IPS-NIHi7 (cell line): ENCODE measurements at regions not wholly inside any gene's neighbourhood (a gene's known extent, or its start where the extent isn't known, plus 50 kb on each side); places are given as distances from the start of the nearest gene placed in this dataset.

Experiments used
- DNase-seq: peaks from one replicate; pipeline ENCODE4 v3.0.0; 2012; ENCODE audit warnings: mixed read lengths; ENCODE audit errors: extremely low spot score

DNA sequence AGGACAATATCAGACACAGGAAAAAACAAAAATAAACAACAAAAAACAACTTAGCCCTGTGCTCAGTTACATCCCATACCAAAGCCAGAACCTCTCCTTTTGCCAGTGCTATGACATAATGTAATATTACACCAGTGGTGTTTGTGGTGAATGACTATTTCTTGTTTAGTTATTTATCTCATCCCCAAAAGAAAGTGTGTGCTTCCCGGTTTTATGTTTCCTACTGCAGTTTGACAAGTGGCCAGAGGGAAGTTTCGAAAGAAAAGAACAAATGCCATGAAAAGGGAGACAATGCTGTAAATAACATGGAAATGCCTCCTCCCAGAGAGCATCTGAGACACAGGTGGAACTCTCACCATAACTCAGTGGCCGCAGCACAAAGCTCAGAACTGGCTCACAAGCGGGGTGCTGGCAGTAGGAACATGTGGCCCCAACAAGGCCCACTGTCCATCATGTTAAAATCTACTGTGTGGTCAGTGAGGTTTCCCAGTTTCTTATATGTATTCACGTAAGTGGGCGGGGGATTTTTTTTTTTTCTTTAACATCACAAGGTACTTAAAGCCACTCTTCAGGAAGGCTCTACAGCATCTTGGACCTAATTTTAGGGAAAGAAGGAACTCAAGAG, 158.2 kb downstream of the BARHL2 start:
- no peak for DNase-seq

DNA sequence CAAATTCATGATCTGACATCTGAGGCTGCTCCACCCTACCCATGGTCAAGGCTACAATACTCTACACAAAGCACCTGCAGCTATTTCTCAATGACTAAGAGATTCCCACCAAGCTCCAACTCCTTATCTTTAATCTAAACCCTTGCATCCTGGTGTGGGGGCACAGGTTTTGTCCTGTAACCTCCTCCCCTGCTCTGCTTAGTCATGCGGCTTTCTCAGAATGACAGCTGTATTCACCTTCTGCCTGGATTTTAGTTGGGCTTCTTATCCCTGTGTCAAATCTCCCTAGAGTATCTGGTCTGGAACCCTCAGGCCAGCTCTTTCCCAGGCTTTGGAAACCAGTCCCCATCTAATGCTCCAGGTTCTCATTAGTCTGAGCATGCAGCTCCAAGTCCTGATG, 159.0 kb downstream of the BARHL2 start:
- DNase-seq, result peak; percentile 29

DNA sequence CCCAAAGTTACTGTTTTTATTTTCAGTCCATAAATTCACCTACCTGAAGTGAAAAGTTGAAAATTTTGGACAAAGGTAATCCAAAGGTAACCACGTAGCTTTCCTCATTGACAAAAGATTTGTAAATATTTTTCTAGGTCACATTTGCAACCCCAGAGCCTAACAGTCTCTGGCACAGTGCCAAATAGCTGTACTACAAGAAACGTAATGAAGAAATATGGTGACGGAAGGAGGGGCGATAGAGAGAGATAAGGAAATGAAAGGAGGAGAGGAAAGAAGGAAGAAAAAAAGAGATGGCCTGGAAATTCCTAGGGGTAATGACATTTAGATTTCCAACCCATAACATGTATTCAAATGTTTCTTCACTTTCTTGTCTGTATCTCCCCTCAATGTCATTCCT, 159.4 kb downstream of the BARHL2 start:
- no peak for DNase-seq

DNA sequence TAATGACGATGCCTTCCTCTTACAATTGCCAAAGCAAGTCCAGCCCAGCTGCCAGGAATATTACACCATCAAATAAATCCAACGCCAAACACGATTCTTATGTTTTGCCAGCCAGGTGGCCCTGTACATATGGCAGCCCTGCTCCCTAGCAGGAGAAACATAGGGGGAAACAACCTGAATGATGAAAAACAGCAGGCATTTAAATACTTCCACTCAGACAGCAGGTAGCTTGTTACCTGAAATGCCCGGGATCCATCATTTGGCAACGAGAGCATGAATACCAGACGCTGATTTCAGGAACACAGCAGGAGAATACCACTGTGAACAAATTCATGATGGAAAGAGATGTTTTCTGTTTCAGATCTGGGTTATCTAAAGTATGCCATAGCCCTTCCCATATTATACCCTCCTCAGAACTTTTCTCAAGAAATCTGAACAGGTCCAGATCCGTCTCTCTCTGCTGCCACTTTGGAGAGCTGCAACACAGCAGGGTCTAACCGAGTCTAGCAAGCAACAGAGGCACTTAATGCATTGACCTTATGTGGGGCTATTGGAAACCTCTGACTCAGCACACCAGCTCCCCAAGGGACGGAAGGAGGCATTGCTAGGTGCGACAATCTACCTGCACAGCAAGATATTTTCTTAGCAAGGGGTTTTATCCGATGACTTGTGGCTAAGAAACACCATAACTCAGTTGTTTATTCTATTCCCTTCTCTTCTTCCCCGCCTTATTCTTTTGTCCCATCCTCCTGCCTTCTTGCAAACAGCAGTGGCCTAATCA, 166.3 kb downstream of the BARHL2 start:
- DNase-seq, result peak; percentile 71

DNA sequence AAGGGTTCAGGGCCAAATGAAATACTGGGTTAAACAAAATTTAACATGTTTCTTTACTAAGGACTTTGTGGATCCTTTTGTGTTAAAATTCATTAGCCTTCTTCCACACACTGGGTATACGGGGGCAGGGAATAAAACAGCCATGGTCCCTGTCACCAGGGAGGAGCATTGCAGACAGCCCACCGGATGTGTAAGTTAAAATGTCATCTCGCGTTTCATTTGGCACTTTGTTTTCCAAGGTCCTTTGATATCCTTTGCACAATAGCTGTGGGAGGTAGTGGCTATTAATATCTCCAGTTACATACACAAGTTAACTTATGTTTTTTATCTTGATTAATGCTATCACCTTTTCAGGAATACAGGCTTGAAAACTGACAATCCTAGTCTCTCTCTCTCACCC, 172.7 kb downstream of the BARHL2 start:
- DNase-seq, result no peak

DNA sequence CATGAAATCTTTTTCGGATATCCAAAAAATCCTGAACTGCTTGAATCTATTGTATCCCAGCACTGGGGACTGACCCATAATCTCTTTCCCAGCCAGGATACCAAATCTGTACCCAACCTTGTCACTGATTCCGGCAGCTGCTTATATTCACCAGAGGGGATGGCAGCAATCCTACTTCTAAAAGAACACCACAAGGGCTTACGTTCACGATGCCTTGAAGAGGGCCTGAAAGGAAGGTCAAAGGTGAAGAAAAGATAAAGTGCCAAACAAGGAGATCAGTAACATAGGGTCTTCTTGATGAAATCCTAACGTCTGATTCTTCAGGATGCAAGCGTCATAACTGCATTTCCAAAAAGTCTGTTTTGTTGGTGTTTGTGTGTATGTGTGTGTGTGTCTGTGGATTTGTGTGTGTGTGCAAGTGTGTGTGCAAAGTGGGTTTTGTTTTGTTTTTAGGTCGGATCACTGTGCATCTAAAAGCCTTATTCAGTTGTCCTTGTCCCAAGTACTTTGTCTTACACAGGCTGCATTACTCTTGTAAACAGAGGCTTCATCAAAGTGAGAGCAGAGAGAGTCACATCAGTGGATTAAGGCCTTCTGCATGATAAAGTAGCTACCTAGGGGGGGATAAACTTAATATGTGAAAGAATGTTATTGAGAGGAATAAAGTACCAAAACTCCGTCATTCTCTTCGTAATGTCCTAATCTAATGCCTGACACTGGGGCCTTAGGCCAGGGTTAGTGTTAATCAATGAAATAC, 179.3 kb downstream of the BARHL2 start:
- no peak for DNase-seq

DNA sequence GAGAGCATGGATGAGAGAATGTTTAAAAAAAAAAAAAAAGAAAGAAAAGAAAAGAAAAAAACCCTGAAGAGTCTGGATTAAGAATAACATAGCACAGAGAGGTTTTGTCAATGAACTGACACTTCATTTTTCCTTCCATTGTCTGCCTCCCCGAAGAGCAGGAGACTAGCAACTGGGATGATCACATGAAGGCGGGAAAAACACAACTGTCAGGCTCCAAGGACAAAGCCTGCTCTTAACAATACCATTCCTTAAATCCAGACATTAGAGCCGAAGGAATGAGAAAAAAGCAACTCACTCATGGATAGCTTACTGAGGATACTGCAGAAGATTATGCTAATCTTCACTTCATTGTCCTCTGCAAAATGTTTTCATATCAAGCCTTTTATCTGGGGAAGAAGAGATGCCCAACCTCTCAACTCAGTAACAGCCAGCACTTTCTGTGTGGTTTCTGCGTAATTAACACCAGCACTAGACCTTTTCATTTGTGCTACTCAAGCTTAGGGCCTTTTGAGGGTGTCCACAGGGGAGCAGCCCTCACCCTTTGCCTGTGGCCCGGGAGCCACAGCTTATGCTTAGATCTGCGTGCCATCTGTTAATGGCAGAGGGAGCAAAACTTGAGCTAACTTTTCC, 182.3 kb downstream of the BARHL2 start:
- no peak for DNase-seq

DNA sequence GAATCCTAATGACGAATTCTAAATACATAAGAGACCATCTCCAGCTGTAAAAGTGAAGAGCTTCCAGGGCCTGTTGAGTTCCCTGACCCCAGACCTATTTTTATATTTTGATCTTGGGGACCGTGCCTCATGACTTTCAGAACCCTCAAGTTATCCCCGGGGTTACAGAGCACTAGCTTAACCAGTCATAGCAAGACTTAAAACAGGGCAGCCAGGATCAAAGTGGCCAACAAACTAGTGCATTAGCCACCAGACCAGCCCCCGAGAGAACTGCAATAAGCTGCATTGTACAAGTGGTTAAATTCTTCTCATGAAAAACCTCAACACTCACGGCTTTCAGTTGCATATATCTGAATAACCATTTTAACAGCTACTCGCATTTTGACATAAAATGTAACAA, 183.0 kb downstream of the BARHL2 start:
- no peak for DNase-seq

DNA sequence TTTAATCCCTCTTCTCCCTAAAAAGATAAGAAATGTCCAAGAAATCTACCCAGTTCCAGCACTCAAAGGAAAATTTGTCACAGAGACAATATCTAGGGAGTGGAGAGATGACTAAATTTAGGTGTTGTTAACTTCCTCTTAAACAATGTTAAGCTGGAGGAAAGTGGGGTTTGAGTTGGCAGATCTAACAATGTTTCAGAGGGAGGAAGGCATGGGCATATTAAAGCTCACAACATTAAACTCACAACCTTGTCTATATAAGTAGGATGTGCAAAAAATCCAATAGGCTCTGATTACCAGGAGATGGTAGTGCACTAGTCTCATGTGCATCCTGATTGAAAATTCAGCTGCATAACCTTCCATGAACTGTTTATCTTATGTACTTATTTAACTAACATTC, 190.1 kb downstream of the BARHL2 start:
- no peak for DNase-seq

DNA sequence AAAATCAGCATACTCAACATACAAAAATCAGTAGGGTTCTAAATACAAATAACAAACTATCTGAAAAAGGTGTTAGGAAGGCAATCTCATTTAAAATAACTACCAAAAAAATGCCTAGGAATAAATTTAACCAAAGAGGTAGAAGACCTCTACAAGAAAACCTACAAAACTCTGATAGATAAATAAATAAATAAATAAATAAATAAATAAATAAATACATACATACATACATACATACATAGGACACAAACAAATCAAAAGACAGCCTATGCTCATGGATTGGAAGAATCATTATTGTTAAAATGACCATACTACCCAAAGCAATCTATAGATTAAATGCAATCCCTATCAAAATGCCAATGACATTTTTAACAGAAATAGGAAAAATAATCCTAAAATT, 194.7 kb downstream of the BARHL2 start:
- DNase-seq, result no peak

DNA sequence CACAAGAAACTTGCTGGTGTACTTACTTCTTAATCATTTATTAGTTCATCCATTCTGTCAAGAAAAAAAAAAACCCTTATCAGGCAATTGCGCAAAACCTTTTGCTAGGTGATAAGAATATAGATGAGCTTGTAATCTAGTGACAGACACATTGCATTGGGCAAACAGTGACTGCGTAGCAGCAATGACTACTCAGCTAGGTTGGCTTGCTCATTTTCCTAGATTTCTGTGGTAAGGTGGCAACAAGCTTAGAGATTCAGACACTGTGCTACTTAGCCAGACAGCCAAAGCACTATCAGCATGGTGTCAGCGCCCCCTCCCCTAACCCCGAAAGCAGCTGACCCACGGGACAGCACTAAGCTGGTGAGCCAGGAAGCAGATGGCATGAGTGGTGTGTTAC, 203.1 kb downstream of the BARHL2 start:
- no peak for DNase-seq

DNA sequence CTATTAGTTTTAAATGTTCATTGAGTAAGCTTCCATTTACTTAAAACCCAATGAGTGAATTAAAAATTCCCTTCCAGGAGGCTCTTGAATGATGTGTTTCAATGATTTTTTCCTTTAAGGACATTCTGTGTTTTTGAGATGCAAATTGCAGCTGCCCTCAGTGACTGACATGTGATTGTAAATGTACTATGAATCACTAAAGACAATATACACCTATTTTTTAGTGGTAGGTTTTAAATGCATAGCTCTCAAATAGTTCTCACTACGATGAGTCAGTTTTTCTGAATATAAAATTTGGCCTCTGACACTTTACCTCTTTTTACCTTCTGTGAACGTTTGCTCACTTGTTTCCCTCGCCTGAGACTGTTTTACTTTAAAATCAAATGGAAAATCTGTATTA, 204.7 kb downstream of the BARHL2 start:
- DNase-seq, result no peak

DNA sequence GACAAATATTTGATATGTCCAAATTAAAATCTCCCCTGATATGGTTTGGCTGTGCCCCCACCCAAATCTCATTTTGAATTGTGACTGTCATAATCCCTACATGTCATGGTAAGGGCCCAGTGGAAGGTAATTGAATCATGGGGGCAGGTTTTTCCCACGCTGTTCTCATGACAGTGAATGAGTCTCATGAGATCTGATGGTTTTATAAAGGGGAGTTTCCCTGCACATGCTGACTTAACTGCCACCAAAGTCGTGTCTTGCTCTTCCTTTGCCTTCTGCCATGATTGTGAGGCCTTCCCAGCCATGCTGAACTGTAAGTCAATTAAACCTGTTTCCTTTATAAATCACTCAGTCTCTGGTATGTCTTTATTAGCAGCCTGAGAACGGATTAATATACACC, 207.0 kb downstream of the BARHL2 start:
- DNase-seq, result no peak

DNA sequence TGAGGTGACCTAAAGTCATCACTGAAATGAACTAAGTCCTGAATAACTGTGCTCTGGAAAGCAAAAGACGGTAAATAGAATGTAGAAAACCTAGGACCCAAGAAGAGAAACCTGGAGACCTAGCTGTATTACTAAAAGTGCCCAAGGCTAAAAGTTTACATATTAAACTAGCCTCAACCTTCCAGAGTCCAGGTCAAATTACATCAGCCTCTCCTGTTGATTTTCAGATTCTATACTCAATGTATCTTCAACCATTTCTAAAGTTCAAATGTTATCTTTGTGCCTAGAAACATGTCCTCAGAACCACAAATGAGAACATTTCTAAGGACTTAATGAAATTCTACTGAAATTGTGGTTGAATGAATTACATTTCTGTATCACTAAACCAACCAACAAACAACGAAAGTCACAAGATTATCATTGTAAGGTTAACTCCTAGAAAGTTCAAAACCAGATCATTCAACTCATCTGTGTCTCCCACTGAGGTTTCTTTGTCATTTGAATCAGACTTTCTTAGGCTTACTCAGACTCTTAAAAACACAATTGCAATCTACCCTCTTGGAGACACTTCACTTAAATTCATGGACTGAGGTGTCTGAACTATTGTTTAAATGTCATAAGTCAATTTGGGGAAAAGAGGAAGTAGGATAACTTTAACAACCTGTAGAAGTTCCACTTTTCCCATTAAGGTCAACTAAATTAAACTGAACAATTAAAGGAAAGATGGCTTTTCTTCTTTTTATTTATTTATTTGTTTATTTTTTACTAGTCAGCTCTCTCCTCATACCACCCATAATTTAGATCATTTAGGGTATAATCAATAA, 207.7 kb downstream of the BARHL2 start:
- no peak for DNase-seq

DNA sequence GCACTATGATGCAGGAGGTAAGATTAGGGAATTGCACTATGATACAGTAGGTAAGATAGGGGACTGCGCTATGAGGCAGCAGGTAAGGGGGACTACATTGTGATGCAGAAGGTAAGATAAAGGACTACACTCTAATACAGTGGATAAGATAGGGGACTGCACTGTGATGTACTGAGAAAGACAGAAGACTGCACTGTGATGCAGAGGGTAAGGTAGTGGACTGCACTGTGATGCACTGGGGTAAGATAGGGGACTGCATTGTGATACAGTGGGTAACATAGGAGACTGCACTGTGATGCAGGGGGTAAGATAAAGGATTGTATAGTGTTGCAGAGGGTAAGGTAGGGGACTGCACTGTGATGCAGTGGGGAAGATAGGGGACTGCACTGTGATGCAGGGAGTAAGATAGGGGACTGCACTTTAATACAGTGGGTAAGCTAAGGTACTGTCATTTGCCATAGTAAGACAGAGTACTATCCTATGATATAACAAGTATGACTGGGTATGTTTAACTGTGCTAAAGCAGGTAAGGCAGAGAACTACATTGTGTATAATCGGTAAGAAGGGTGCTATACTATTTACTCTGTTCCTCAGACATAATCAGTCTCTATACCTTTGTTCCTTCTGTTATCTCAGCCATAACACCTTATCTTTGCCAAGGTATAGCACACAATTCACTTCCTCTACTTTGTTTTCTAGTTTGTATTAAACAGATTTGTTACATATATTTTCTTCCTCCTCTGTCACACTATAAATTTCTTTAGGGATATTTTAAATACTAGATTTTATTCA, 208.5 kb downstream of the BARHL2 start:
- no peak for DNase-seq

DNA sequence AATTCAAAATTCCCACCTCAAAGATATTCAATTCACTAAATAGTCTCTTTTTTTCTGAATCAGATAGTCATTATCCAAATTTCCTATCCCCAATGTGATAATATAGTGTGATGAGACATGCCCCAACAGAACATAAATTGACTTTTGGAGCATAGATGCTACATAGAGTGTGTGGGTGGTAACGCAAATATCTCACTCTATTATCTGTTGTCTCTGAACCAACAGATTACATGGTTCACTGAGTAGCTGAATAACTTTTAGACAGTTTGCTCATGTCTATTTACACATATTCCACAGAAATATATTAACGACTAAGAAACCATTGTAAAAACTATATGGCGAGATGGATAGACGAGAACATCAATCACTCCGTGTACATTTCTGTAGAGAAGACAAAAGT, 209.9 kb downstream of the BARHL2 start:
- no peak for DNase-seq

DNA sequence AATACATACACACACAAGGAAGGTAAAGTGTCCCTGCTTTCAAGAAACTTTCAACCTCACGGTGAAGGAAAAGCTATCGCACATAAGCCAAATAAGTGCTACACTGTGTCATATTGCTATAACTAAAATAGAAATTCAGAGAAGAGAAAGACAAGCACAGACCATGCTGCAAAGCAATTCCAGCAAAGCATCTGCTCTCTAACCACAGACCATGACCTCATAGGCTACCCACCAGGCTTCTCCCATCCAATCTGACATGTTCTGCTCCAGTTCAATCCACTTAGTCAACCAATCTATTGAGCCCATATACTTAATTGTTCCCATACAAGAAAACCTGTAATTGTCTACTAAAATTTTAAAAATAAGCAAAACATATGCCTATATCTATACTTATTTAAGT, 211.3 kb downstream of the BARHL2 start:
- no peak for DNase-seq

DNA sequence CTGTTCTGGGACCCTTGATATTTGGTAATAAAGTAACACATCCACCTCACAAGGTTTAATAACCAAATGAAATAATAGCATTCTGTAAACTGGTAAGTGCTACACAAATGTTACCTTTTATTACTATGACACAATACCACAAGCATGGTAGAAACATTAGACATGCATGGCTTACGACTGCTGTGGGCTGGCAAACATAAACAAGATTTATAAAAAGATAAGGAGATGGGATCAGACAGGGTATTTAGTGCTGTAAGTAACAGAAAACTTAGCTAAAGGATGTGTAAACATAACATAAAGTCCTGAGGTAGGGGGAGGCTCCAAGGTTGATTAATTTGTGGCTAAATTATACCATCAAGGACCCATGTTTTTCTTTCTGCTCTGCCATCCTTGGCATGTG, 212.6 kb downstream of the BARHL2 start:
- no peak for DNase-seq

DNA sequence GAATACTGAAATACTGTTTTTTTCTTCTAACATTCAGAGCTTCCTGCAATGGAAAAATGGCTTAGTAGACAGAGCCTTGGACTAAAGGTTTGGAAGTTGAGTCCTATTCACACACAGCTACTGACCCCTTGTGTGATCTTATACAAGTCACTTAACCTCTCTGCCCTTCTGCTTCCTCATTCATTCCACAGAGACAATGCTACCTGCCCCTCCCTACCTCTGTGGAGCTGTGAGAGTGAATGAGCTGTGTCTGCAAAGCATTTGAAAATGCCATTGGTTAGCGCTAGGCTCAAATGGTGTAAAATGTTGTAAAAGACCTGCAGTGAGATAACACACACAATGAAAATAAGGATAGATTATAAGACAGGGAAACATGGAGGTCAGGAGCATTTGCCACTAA, 214.4 kb downstream of the BARHL2 start:
- DNase-seq, result peak; percentile 19

DNA sequence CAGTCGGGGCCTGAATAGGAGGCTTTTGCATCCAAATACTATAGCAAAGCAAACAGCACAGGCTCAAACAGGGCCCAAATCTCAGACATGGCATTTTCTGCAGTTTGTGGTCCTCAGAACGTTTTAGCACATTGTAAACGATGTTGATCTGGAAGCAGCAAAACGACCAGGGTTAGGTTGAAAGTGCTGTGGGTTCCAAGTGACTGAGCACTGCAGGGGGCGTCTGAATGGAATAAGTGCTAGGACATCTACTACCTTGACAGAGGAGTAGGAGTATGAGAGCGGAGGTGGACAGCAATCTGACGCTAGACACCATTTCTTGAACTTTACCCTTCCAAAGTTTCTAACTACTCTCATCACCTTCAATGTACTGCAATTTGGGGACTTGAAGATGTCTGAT, 214.9 kb downstream of the BARHL2 start:
- no peak for DNase-seq

DNA sequence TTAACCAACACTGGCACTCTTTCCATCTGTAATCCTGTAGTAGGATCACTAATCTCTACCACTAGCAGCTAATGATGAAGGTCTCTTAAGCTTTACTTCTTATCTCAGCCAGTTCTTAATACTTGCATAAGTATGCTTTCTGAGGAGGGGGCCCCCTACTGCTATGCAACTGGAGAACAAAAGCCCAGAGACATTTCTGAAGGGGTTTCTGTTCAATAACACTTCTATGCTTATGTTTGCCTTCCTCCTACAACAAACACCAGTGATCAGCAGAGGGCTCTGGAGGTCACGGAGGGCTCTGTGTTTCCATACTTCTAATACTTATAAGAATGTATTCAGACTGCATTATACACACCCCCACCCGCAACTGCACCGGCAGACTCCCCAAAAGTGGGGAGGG, 215.8 kb downstream of the BARHL2 start:
- no peak for DNase-seq
